ENCODE measurements at regions not wholly inside any gene's neighbourhood (a gene's known extent, or its start where the extent isn't known, plus 50 kb on each side); places are given as distances from the start of the nearest gene placed in this dataset.
"Not testable (repeated sequence)": the region's sequence is repeated elsewhere in the genome, so short reads cannot be mapped to it uniquely, and the experiment has no call there.

GRCh38 chr2:37767046-37767445, 95.6 kb upstream of the CDC42EP3 start:
- H3K4me3 ChIP-seq (ENCODE audit: low read depth, low read length), result no peak overlapping the region
- peak; percentile 56 for DNase-seq (ENCODE audit: low read depth)
- TF ChIP-seq, protein P1, sequence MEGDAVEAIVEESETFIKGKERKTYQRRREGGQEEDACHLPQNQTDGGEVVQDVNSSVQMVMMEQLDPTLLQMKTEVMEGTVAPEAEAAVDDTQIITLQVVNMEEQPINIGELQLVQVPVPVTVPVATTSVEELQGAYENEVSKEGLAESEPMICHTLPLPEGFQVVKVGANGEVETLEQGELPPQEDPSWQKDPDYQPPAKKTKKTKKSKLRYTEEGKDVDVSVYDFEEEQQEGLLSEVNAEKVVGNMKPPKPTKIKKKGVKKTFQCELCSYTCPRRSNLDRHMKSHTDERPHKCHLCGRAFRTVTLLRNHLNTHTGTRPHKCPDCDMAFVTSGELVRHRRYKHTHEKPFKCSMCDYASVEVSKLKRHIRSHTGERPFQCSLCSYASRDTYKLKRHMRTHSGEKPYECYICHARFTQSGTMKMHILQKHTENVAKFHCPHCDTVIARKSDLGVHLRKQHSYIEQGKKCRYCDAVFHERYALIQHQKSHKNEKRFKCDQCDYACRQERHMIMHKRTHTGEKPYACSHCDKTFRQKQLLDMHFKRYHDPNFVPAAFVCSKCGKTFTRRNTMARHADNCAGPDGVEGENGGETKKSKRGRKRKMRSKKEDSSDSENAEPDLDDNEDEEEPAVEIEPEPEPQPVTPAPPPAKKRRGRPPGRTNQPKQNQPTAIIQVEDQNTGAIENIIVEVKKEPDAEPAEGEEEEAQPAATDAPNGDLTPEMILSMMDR (IDR thresholded peaks at IDR 0.05; ENCODE audit: insufficient read depth, low read length), result no peak

- TF ChIP-seq, protein P1 (IDR thresholded peaks at IDR 0.05; ENCODE audit: insufficient read depth, low read length), result no peak
- DNase-seq (ENCODE audit: low read depth), result peak; percentile 95
- no peak overlapping the region for H3K4me3 ChIP-seq (ENCODE audit: low read depth, low read length)
Measured at GRCh38 chr2:37767959-37768925, 96.8 kb upstream of the CDC42EP3 start.

GRCh38 chr2:37769551-37769950, 98.1 kb upstream of the CDC42EP3 start:
- no peak overlapping the region for H3K4me3 ChIP-seq (ENCODE audit: low read depth, low read length)
- DNase-seq (ENCODE audit: low read depth), result no peak
- TF ChIP-seq, protein P1 (IDR thresholded peaks at IDR 0.05; ENCODE audit: insufficient read depth, low read length), result no peak

GRCh38 chr2:37770797-37771196, 99.4 kb upstream of the CDC42EP3 start:
- no peak overlapping the region for H3K4me3 ChIP-seq (ENCODE audit: low read depth, low read length)
- no peak for DNase-seq (ENCODE audit: low read depth)
- TF ChIP-seq, protein P1 (IDR thresholded peaks at IDR 0.05; ENCODE audit: insufficient read depth, low read length), result no peak

DNA sequence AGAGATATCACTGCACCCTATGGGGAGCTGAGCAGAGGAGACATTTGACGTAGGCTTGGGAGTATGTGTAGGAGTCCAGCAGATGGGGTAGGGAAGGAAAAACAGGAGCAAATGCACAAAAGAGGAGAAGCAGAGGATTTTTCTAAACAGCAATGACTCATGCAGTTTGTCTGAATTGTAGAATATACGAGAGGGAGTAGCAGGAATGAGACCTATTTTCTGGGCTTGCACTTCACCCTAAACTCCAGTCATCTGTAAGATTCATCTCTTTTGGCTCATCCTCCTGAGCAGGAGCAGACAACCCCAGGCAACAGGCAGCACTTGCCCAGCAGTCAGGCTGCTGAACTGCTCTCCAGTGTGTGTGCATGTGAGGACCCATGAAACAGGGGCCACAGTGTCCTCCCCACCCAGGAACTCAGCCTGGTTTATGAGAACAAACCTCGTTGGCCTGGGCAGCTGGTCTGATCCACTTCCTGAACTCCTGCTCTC, 100.2 kb upstream of the CDC42EP3 start:
- H3K4me3 ChIP-seq (ENCODE audit: low read depth, low read length), result no peak overlapping the region
- DNase-seq (ENCODE audit: low read depth), result peak; percentile 39
- TF ChIP-seq, protein P1 (IDR thresholded peaks at IDR 0.05; ENCODE audit: insufficient read depth, low read length), result no peak

GRCh38 chr2:37773371-37774130, 102.1 kb upstream of the CDC42EP3 start:
- TF ChIP-seq, protein P1 (IDR thresholded peaks at IDR 0.05; ENCODE audit: insufficient read depth, low read length), result no peak
- DNase-seq (ENCODE audit: low read depth), result no peak
- H3K4me3 ChIP-seq (ENCODE audit: low read depth, low read length), result no peak overlapping the region

DNA sequence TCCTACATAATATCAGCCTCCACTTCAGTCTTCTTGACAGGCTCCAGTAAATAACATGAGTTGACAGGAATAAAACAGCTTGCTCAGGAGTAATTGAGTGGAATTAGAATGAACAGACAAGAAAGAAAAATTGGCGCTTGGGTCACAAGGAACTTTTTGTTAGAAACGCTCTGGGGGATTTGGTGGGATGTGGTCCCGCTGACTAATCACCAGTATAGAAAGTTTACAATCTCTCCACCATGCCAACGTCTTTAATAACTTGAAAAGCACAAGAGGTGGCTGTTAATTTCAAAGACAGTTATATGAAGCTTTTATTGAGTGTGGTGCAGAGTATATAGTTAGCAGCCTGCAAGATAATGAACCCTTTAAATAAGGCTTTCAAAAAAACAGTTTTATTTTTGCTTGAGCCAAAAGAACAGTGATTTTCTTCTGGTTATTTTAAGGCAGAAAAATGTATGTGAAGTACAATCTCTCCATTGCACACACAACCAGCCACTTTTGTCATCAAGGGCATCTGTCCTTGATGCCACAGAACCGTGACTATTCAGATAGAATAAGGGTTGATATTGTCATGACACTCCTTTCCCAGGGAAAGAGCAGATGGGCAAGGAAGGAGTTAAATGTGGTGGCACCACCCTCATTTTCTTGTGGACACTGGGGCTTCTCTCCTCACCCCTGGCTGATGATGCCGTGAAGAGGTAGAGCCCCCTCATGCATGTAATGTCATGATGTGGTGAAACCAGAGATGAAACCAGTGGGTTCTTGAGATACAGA, 102.9 kb upstream of the CDC42EP3 start:
- H3K4me3 ChIP-seq (ENCODE audit: low read depth, low read length); DNase-seq (ENCODE audit: low read depth): not testable (repeated sequence)
